Activated CD8-positive, alpha-beta T cell treated with anti-CD3 and anti-CD28 coated beads for 36 hours (primary cell): ENCODE measurements at regions not wholly inside any gene's neighbourhood (a gene's known extent, or its start where the extent isn't known, plus 50 kb on each side); places are given as distances from the start of the nearest gene placed in this dataset.
"Not testable (repeated sequence)": the region's sequence is repeated elsewhere in the genome, so short reads cannot be mapped to it uniquely, and the experiment has no call there.

ENCODE experiments used
- ATAC-seq: fragments of 200-7000 bp; cut with Tn5 transposase; one replicate; pipeline ENCODE4 v1.10.0; 2021; ENCODE audit warnings: mild to moderate bottlenecking, moderate library complexity
- CTCF ChIA-PET: fragments of 350-600 bp; sonication (Branson Sonifier 250); formaldehyde crosslinking; loops from one replicate; lab custom pipeline; 2021; ENCODE audit warnings: antibody characterized with exemption; lab: Charles Lee
- POLR2A ChIA-PET: fragments of 350-600 bp; sonication (Branson Sonifier 250); formaldehyde crosslinking; loops from one replicate; lab custom pipeline; 2021; ENCODE audit warnings: antibody characterized with exemption; lab: Charles Lee
- DNase-seq: peaks from one replicate; pipeline ENCODE4 v3.0.0-alpha.2; 2020
- H3K27ac Mint-ChIP-seq: one replicate; pipeline ENCODE4 v1.8.0; 2021; ENCODE audit warnings: mild to moderate bottlenecking, mixed read lengths
- H3K27me3 Mint-ChIP-seq: one replicate; pipeline ENCODE4 v1.8.0; 2021; ENCODE audit warnings: mixed read lengths
- H3K36me3 Mint-ChIP-seq: one replicate; pipeline ENCODE4 v1.8.0; 2021; ENCODE audit warnings: low read depth, mixed read lengths
- H3K4me1 Mint-ChIP-seq: one replicate; pipeline ENCODE4 v1.8.0; 2021; ENCODE audit warnings: low read depth, mixed read lengths
- H3K4me3 Mint-ChIP-seq: one replicate; pipeline ENCODE4 v1.8.0; 2021; ENCODE audit warnings: mild to moderate bottlenecking, moderate library complexity, mixed read lengths
- H3K9me3 Mint-ChIP-seq: one replicate; pipeline ENCODE4 v1.8.0; 2021; ENCODE audit warnings: mixed read lengths
- intact Hi-C: fragments of 100-400 bp; cut with micrococcal nuclease; formaldehyde crosslinking; loops from one replicate; pipeline ENCODE4 v1.10.0; 2022
- TF ChIP-seq, protein P1 (sequence below): fragments of 200-600 bp; IDR thresholded peaks from one replicate; pipeline ENCODE4 v1.8.0; 2022; ENCODE audit warnings: antibody characterized with exemption, mild to moderate bottlenecking

DNA sequence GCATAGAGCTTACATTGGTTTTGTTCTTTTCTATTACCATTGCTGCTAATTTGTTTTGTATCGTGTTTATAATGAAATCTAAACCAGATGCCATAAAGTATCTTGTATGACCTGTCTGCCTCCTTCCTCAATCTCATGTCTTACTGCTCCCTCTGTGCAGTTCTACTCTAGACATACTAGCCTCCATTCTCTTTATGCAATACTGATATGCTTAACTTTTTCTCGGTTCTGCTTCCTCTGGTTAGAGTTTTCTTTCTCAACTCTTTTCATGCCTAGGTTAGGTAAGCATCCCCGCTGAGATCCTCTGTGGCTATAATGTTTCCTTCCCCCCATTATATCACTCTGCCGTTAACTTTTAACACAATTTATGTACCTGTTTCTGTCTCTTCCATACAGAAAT, 852.3 kb downstream of the TRHDE start:
- no peaks in the 10 kb centered on the region for H3K4me1 Mint-ChIP-seq
- TF ChIP-seq, protein P1, sequence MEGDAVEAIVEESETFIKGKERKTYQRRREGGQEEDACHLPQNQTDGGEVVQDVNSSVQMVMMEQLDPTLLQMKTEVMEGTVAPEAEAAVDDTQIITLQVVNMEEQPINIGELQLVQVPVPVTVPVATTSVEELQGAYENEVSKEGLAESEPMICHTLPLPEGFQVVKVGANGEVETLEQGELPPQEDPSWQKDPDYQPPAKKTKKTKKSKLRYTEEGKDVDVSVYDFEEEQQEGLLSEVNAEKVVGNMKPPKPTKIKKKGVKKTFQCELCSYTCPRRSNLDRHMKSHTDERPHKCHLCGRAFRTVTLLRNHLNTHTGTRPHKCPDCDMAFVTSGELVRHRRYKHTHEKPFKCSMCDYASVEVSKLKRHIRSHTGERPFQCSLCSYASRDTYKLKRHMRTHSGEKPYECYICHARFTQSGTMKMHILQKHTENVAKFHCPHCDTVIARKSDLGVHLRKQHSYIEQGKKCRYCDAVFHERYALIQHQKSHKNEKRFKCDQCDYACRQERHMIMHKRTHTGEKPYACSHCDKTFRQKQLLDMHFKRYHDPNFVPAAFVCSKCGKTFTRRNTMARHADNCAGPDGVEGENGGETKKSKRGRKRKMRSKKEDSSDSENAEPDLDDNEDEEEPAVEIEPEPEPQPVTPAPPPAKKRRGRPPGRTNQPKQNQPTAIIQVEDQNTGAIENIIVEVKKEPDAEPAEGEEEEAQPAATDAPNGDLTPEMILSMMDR = no peak
- intact Hi-C loops = no loop called here
- no peak for ATAC-seq
- no peak overlapping the region for H3K27ac Mint-ChIP-seq
- ChIA-PET POLR2A (no interaction called here), CTCF (no interaction called here)
- H3K4me3 Mint-ChIP-seq = no peak overlapping the region
- H3K9me3 Mint-ChIP-seq = peaks cover 2% of the 10 kb centered on the region
- no peaks in the 10 kb centered on the region for H3K27me3 Mint-ChIP-seq
- no peaks in the 10 kb centered on the region for H3K36me3 Mint-ChIP-seq
- no peak for DNase-seq

DNA sequence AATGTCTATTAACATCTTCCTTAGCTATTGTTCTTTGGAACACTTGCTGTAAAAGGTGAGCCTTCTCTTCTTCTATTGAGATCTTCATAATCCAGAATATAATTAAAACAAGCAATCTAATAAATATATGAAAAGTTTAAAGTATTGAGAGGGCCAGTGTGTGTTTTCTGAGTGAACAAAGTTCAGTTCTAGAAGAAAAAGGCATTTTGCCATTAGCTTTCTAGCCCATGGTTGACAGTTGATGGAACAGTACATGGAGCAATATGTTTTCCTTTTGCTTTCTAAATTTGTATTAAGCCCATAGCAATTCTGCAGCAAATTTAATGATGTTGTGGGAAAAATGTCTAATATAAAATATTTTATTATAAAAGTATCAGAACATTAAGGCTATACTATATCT, 853.0 kb downstream of the TRHDE start:
- POLR2A ChIA-PET = no interaction called here
- no peak overlapping the region for H3K4me3 Mint-ChIP-seq
- no peak overlapping the region for H3K27ac Mint-ChIP-seq
- ATAC-seq (no peak), DNase-seq (no peak)
- peaks cover 2% of the 10 kb centered on the region for H3K9me3 Mint-ChIP-seq
- no peaks in the 10 kb centered on the region for H3K4me1 Mint-ChIP-seq
- CTCF ChIA-PET = no interaction called here
- no peaks in the 10 kb centered on the region for H3K27me3 Mint-ChIP-seq
- intact Hi-C loops = no loop called here
- no peaks in the 10 kb centered on the region for H3K36me3 Mint-ChIP-seq
- TF ChIP-seq, protein P1 = no peak

DNA sequence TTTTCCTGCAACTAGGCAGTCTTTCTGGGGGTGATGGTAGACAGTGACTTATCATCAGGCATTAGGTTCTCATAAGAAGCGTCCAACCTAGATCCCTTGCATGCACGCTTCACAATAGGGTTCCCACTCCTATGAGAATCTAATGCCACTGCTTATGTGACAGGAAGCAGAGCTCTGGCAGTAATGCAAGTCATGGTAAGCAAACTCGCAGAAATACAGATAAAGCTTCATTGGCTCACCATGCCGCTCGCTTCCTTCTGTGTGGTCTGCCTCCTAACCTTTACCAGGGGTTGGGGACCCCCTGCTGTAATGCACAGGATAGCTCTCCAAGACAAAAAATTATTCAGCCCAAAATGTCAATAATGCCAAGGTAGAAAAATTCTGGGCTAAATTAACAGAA, 864.2 kb downstream of the TRHDE start:
- CTCF ChIA-PET = no interaction called here
- Mint-ChIP-seq H3K27me3 (no peaks in the 10 kb centered on the region), H3K4me3 (no peak overlapping the region), H3K4me1 (no peaks in the 10 kb centered on the region), H3K9me3 (peaks cover 4% of the 10 kb centered on the region), H3K27ac (no peak overlapping the region), H3K36me3 (no peaks in the 10 kb centered on the region)
- DNase-seq (no peak), ATAC-seq (no peak)
- intact Hi-C loops = no loop called here
- TF ChIP-seq, protein P1 = no peak
- POLR2A ChIA-PET = no interaction called here

DNA sequence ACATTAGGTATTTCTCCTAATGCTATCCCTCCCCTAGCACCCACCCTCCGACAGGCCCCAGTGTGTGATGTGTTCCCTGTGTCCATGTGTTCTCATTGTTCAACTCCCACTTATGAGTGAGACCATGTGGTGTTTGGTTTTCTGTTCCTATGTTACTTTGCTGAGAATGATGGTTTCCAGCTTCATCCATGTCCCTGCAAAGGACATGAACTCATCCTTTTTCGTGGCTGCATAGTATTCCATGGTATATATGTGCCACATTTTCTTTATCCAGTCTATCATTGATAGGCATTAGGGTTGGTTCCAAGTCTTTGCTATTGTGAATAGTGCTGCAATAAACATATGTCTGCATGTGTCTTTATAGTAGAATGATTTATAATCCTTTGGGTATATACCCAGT, 867.5 kb downstream of the TRHDE start:
- ATAC-seq, H3K27me3 Mint-ChIP-seq, CTCF ChIA-PET, DNase-seq, H3K4me3 Mint-ChIP-seq, H3K36me3 Mint-ChIP-seq, H3K4me1 Mint-ChIP-seq, H3K27ac Mint-ChIP-seq, POLR2A ChIA-PET, intact Hi-C loops, H3K9me3 Mint-ChIP-seq: not testable (repeated sequence)

DNA sequence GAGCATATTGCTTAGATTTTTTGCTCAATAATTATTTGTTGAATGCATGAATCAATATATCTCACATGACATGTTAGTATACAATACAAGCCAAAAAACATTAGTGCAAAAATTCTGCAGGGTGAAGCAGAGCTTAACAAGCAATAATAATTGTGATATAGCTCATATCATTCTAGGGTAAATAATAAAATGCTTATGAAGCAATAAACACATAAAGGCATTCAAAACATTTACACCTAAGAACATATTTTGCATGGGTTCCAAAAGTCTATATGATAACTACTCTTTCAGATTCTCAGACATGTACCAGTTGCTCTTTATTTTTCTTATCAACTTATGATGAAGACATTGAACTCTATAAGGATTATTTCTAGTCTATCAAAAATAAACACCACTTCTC, 886.2 kb downstream of the TRHDE start:
- Mint-ChIP-seq H3K36me3 (no peaks in the 10 kb centered on the region), H3K4me1 (no peaks in the 10 kb centered on the region), H3K27me3 (no peaks in the 10 kb centered on the region), H3K9me3 (peaks cover 2% of the 10 kb centered on the region), H3K4me3 (no peak overlapping the region), H3K27ac (no peak overlapping the region)
- intact Hi-C loops = no loop called here
- ATAC-seq = no peak
- DNase-seq = no peak
- ChIA-PET POLR2A (no interaction called here), CTCF (no interaction called here)
- TF ChIP-seq, protein P1 = no peak

DNA sequence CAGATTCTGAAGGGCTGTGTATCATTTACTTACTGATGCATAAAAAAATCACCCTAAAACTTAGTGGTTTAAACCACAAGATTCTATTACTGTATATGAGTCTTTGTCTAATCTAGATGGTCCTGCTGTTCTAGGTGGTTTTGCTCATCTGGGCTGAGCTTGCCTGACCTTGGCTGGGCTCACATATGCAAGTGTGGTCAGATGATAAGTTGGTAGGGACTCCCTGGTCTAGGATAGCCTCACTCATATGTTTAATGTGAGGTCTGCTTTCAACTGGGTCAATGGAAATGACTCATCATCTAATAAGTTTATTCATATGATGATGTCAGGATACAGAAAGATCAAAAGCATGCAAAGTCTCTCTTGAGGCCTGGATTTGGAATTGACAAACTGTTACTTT, 887.8 kb downstream of the TRHDE start:
- H3K27me3 Mint-ChIP-seq = no peaks in the 10 kb centered on the region
- H3K36me3 Mint-ChIP-seq = no peaks in the 10 kb centered on the region
- no peaks in the 10 kb centered on the region for H3K4me1 Mint-ChIP-seq
- H3K9me3 Mint-ChIP-seq = peaks cover 2% of the 10 kb centered on the region
- H3K4me3 Mint-ChIP-seq = no peak overlapping the region
- ATAC-seq = no peak
- no peak overlapping the region for H3K27ac Mint-ChIP-seq
- TF ChIP-seq, protein P1 = no peak
- ChIA-PET CTCF (no interaction called here), POLR2A (no interaction called here)
- intact Hi-C loops = no loop called here
- DNase-seq = no peak
